DND-41 (cell line): ENCODE measurements at regions not wholly inside any gene's neighbourhood (a gene's known extent, or its start where the extent isn't known, plus 50 kb on each side); places are given as distances from the start of the nearest gene placed in this dataset.

ENCODE experiments used
- CTCF ChIP-seq: IDR thresholded peaks from 2 replicates; pipeline ENCODE4 v1.5.1; 2012; ENCODE audit warnings: borderline replicate concordance, low read length, moderate library complexity, mild to moderate bottlenecking; ENCODE audit not compliant: poor library complexity, severe bottlenecking; ENCODE audit errors: extremely low read depth
- EZH2 ChIP-seq: IDR thresholded peaks from 3 replicates; pipeline ENCODE4 v1.6.1; 2012; ENCODE audit warnings: borderline replicate concordance, low read depth, mild to moderate bottlenecking, moderate library complexity, low read length, inconsistent platforms; ENCODE audit not compliant: severe bottlenecking

DNA sequence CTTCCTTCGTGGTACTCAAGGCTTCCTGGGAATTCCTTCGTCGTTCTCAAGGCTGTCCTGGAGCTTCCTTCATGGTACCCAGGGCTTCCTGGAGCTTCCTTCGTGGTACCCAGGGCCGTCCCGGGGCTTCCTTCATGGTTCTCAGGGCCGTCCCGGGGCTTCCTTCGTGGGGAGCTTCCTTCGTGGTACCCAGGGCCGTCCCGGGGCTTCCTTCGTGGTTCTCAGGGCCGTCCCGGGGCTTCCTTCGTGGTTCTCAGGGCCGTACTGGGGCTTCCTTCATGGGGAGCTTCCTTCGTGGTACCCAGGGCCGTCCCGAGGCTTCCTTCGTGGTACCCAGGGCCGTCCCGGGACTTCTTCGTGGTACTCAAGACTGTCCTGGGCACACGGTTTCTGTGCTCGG is 339.6 kb upstream of the FAT1 start:
- TF ChIP-seq CTCF, result no peak
- TF ChIP-seq EZH2, result no peak
